HAP-1 (cell line): ENCODE measurements at regions not wholly inside any gene's neighbourhood (a gene's known extent, or its start where the extent isn't known, plus 50 kb on each side); places are given as distances from the start of the nearest gene placed in this dataset.

Experiments used
- DNase-seq, 2 experiments: peaks; one replicate each; pipeline ENCODE4 v3.0.0-alpha.2; 2016 to 2020; ENCODE audit warnings: low spot score in 2 of 2
- H3K27me3 ChIP-seq: fragments of 250-450 bp; sonication (Bioruptor Pico); 2 replicates; pipeline ENCODE4 v1.5.1; 2020; ENCODE audit warnings: low read depth, mild to moderate bottlenecking, moderate library complexity
- H3K36me3 ChIP-seq: fragments of 250-450 bp; sonication (Bioruptor Pico); replicated peaks from 2 replicates; pipeline ENCODE4 v1.5.1; 2020; ENCODE audit warnings: mild to moderate bottlenecking
- H3K4me1 ChIP-seq: fragments of 250-450 bp; sonication (Bioruptor Pico); 2 replicates; pipeline ENCODE4 v1.5.1; 2020; ENCODE audit warnings: mild to moderate bottlenecking
- H3K4me3 ChIP-seq: fragments of 250-450 bp; sonication (Bioruptor Pico); 2 replicates; pipeline ENCODE4 v1.5.1; 2020; ENCODE audit warnings: mild to moderate bottlenecking, moderate library complexity
- H3K9me3 ChIP-seq: fragments of 250-450 bp; sonication (Bioruptor Pico); 2 replicates; pipeline ENCODE4 v1.5.1; 2020; ENCODE audit warnings: mild to moderate bottlenecking, moderate library complexity
- in situ Hi-C: fragments of 300-500 bp; cut with MboI; formaldehyde crosslinking; loops from 3 replicates; pipeline ENCODE4 v1.14.3; 2020; ENCODE audit warnings: low sequenced_read_pairs, inconsistent platforms, mixed read lengths

DNA sequence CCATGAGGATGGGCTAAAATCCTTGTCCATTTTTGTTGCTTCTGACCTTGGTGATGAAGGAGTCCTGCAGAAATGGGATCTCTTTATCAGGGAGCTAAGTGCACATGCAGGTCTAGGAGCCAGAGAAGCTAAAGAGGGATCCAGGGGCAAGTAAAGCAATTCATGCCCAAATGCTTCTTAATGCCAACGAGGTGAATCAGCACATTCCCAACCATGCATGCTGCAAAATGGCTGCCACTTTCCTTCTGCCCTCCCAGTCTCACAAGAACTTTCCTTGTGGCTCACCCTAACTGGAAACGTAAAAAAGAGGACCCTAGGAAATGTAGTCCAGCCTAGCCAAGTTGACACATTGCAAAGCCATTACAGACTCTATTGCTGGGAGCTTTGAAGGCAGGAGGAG is 298.4 kb downstream of the MAFB start:
- Histone ChIP-seq H3K36me3 (no peaks in the 10 kb centered on the region), H3K27me3 (no peaks in the 10 kb centered on the region), H3K4me1 (no peaks in the 10 kb centered on the region), H3K4me3 (no peak overlapping the region), H3K9me3 (no peaks in the 10 kb centered on the region)
- in situ Hi-C loops = no loop called here
- no peak for DNase-seq

DNA sequence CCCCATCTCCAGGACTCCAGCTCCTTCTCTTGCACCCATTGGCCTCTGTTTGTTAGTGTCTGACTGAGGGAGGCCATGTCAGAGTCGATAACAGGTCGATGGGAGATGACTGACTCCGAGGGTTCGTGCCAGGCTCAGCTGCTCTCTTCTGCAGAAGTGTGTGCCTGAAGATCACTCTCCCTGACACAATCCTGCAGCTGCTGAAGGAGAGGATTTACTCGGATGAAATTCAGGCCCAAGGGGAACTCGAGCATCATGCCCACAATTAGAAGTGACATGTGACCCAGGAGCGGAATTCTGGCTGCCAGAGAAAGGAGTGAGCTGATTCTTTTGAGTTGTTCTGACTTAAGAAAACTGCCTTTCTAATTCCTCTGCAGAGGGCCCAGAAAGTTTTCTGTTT is 318.2 kb downstream of the MAFB start:
- Histone ChIP-seq H3K4me3 (no peak overlapping the region), H3K36me3 (no peaks in the 10 kb centered on the region), H3K27me3 (no peaks in the 10 kb centered on the region), H3K4me1 (no peaks in the 10 kb centered on the region), H3K9me3 (no peaks in the 10 kb centered on the region)
- in situ Hi-C loops = no loop called here
- DNase-seq = no peak

- Histone ChIP-seq H3K9me3 (no peaks in the 10 kb centered on the region), H3K27me3 (no peaks in the 10 kb centered on the region), H3K4me3 (no peak overlapping the region), H3K36me3 (no peaks in the 10 kb centered on the region), H3K4me1 (no peaks in the 10 kb centered on the region)
- in situ Hi-C loops = no loop called here
- DNase-seq = no peak
These were observed 320.2 kb downstream of the MAFB start for GRCh38 chr20:40368876-40369275.

GRCh38 chr20:40361916-40362315 is 327.1 kb downstream of the MAFB start:
- Histone ChIP-seq H3K9me3 (no peaks in the 10 kb centered on the region), H3K4me1 (no peaks in the 10 kb centered on the region), H3K27me3 (no peaks in the 10 kb centered on the region), H3K36me3 (no peaks in the 10 kb centered on the region), H3K4me3 (no peak overlapping the region)
- in situ Hi-C loops = no loop called here
- DNase-seq = no peak

DNA sequence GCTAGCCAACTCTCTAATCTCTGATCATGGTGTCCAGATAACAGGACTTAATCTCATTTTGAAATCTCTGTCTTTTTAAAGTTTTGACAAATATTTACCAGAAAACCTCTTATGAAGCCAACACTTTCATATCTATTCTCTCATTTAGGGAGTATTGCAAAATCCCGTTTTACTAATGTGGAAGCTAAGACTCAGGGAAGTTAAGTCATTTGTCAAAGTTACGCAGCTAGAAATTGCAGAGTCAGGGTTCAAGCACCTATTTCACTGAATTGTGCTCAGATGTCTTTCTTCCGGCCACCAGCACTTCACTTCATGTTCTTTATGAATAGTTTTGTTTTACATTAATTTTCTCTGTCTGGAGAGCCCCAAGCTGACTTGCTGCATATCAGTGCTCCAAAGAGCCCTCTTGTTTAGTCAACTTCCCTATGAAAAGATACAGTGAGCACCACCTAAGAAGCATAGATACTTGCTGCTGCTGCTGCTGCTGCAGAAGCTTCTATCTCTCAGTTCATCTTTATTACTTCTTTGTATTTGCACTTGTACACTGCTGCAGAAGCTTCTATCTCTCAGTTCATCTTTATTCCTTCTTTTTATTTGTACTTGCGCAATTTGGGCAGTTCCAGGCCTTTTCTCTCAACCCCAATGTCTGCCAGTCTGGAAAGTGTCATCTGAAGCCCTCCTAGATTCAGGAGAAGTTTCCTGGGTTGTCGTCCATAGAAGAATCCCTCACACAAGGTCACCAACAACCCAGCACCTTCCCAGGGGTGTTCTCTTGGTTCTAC is 329.7 kb downstream of the MAFB start:
- no peak overlapping the region for H3K4me3 ChIP-seq
- H3K36me3 ChIP-seq = no peaks in the 10 kb centered on the region
- in situ Hi-C loops = no loop called here
- DNase-seq = no peak
- no peaks in the 10 kb centered on the region for H3K4me1 ChIP-seq
- H3K27me3 ChIP-seq = no peaks in the 10 kb centered on the region
- H3K9me3 ChIP-seq = no peaks in the 10 kb centered on the region

- no peak for DNase-seq
- H3K4me3 ChIP-seq = no peak overlapping the region
- no peaks in the 10 kb centered on the region for H3K27me3 ChIP-seq
- in situ Hi-C loops = no loop called here
- no peaks in the 10 kb centered on the region for H3K36me3 ChIP-seq
- no peaks in the 10 kb centered on the region for H3K9me3 ChIP-seq
- no peaks in the 10 kb centered on the region for H3K4me1 ChIP-seq
These were observed 334.2 kb downstream of the MAFB start for GRCh38 chr20:40354880-40355279.

GRCh38 chr20:40343390-40343789 is 345.6 kb downstream of the MAFB start:
- Histone ChIP-seq H3K4me3 (no peak overlapping the region), H3K4me1 (no peaks in the 10 kb centered on the region), H3K36me3 (no peaks in the 10 kb centered on the region), H3K27me3 (no peaks in the 10 kb centered on the region), H3K9me3 (peaks cover 3% of the 10 kb centered on the region; the same call in 1 of the 2 replicates)
- in situ Hi-C loops = loop anchor here (25.0 kb wide), 1 partner anchor 94 kb away; no protein-coding TSS in a partner anchor
- DNase-seq = no peak

- Histone ChIP-seq H3K27me3 (no peaks in the 10 kb centered on the region), H3K36me3 (no peaks in the 10 kb centered on the region), H3K9me3 (peaks cover 3% of the 10 kb centered on the region; the same call in 1 of the 2 replicates), H3K4me1 (no peaks in the 10 kb centered on the region), H3K4me3 (no peak overlapping the region)
- DNase-seq = no peak
- in situ Hi-C loops = loop anchor here (25.0 kb wide), 1 partner anchor 96 kb away; no protein-coding TSS in a partner anchor
These were observed 347.5 kb downstream of the MAFB start for GRCh38 chr20:40341561-40341960.

GRCh38 chr20:40339661-40340449 is 349.2 kb downstream of the MAFB start:
- no peak for DNase-seq
- in situ Hi-C loops = loop anchor here (25.0 kb wide), 1 partner anchor 97 kb away; no protein-coding TSS in a partner anchor

GRCh38 chr20:40336533-40336932 is 352.5 kb downstream of the MAFB start:
- H3K36me3 ChIP-seq = no peaks in the 10 kb centered on the region
- in situ Hi-C loops = loop anchor here (25.0 kb wide), 1 partner anchor 101 kb away; no protein-coding TSS in a partner anchor

More at GRCh38 chr20:40339661-40340449, 349.2 kb downstream of the MAFB start:
- no peaks in the 10 kb centered on the region for H3K27me3 ChIP-seq
- H3K36me3 ChIP-seq = no peaks in the 10 kb centered on the region
- no peaks in the 10 kb centered on the region for H3K4me1 ChIP-seq
- H3K4me3 ChIP-seq = no peak overlapping the region
- peaks cover 3% of the 10 kb centered on the region; the same call in 1 of the 2 replicates for H3K9me3 ChIP-seq

GRCh38 chr20:40335901-40336351 is 353.1 kb downstream of the MAFB start:
- Histone ChIP-seq H3K27me3 (no peaks in the 10 kb centered on the region), H3K9me3 (no peaks in the 10 kb centered on the region), H3K36me3 (no peaks in the 10 kb centered on the region), H3K4me3 (no peak overlapping the region), H3K4me1 (no peaks in the 10 kb centered on the region)
- no peak for DNase-seq
- in situ Hi-C loops = loop anchor here (25.0 kb wide), 1 partner anchor 101 kb away; no protein-coding TSS in a partner anchor

More at GRCh38 chr20:40336533-40336932, 352.5 kb downstream of the MAFB start:
- Histone ChIP-seq H3K4me3 (no peak overlapping the region), H3K4me1 (no peaks in the 10 kb centered on the region), H3K27me3 (no peaks in the 10 kb centered on the region), H3K9me3 (no peaks in the 10 kb centered on the region)
- no peak for DNase-seq

GRCh38 chr20:40335437-40335836 is 353.6 kb downstream of the MAFB start:
- no peaks in the 10 kb centered on the region for H3K4me1 ChIP-seq
- H3K4me3 ChIP-seq = no peak overlapping the region
- no peaks in the 10 kb centered on the region for H3K27me3 ChIP-seq
- no peaks in the 10 kb centered on the region for H3K9me3 ChIP-seq
- H3K36me3 ChIP-seq = no peaks in the 10 kb centered on the region
- no peak for DNase-seq
- in situ Hi-C loops = loop anchor here (25.0 kb wide), 1 partner anchor 102 kb away; no protein-coding TSS in a partner anchor

DNA sequence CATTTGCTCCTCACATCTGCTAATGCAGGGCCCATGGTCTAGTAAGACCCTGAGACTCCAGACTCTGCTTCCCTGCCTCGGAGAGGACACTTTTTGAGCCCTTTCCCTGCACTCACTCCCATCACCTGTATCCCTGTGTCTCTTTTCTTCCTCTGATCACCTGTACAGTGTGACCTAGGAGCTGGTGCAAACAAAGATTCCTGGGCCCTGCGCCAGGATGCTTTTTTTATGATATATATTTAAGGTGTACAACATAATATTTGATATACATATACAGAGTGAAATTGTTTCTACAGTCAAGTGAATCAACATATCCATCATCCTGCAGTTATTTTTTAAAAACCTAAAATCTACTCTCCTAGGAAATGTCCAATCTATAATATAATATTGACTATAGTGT is 355.4 kb downstream of the MAFB start:
- in situ Hi-C loops = loop anchor here (25.0 kb wide), 1 partner anchor 104 kb away; no protein-coding TSS in a partner anchor
- Histone ChIP-seq H3K4me1 (no peaks in the 10 kb centered on the region), H3K27me3 (no peaks in the 10 kb centered on the region), H3K9me3 (no peaks in the 10 kb centered on the region), H3K36me3 (no peaks in the 10 kb centered on the region), H3K4me3 (no peak overlapping the region)
- DNase-seq = no peak
